22Rv1 (cell line): ENCODE measurements at regions not wholly inside any gene's neighbourhood (a gene's known extent, or its start where the extent isn't known, plus 50 kb on each side); places are given as distances from the start of the nearest gene placed in this dataset.

ENCODE experiments used
- H3K27ac ChIP-seq: fragments of 450-650 bp; 2 replicates; pipeline ENCODE4 v1.5.1; 2017
- CTCF ChIP-seq: fragments of 450-650 bp; IDR thresholded peaks from 2 replicates; pipeline ENCODE4 v1.5.1; 2017; ENCODE audit warnings: mild to moderate bottlenecking
- ZFX ChIP-seq: fragments of 450-650 bp; IDR thresholded peaks from 2 replicates; pipeline ENCODE4 v1.6.1; 2017; ENCODE audit warnings: antibody characterized with exemption, borderline replicate concordance

- no peak overlapping the region for H3K27ac ChIP-seq
- TF ChIP-seq ZFX (no peak), CTCF (peak; percentile 56)
Measured at GRCh38 chr7:121605317-121605680, 209.2 kb upstream of the FAM3C start.

- no peak overlapping the region for H3K27ac ChIP-seq
- no peak for TF ChIP-seq CTCF
- no peak for TF ChIP-seq ZFX
Measured at GRCh38 chr7:121604627-121605316, 208.7 kb upstream of the FAM3C start.

- no peak for TF ChIP-seq CTCF
- no peak for TF ChIP-seq ZFX
- H3K27ac ChIP-seq: no peak overlapping the region
Measured at GRCh38 chr7:121603886-121604285, 207.8 kb upstream of the FAM3C start.

- TF ChIP-seq CTCF (no peak), ZFX (no peak)
- H3K27ac ChIP-seq: no peak overlapping the region
Measured at GRCh38 chr7:121599887-121600286, 203.8 kb upstream of the FAM3C start.

- TF ChIP-seq CTCF: no peak
- no peak for TF ChIP-seq ZFX
- no peak overlapping the region for H3K27ac ChIP-seq
Measured at GRCh38 chr7:121595758-121596696, 199.9 kb upstream of the FAM3C start.

GRCh38 chr7:121591926-121592325 is 195.8 kb upstream of the FAM3C start:
- no peak overlapping the region for H3K27ac ChIP-seq
- TF ChIP-seq CTCF: no peak
- no peak for TF ChIP-seq ZFX

- no peak for TF ChIP-seq CTCF
- TF ChIP-seq ZFX: no peak
- no peak overlapping the region for H3K27ac ChIP-seq
Measured at GRCh38 chr7:121587435-121587834, 191.3 kb upstream of the FAM3C start.
